ENCODE measurements at regions not wholly inside any gene's neighbourhood (a gene's known extent, or its start where the extent isn't known, plus 50 kb on each side); places are given as distances from the start of the nearest gene placed in this dataset.

GRCh38 chr10:111137007-111137406 lies 60.2 kb downstream of the ADRA2A start:
- TF ChIP-seq POLR2A (IDR thresholded peaks at IDR 0.05) = no peak
- TF ChIP-seq CTCF (IDR thresholded peaks at IDR 0.05) = no peak
- no peak for TF ChIP-seq POLR2AphosphoS5 (IDR thresholded peaks at IDR 0.05)
- TF ChIP-seq EP300 (IDR thresholded peaks at IDR 0.05) = no peak

All from sigmoid colon (tissue), 4 donors.